ENCODE measurements at regions not wholly inside any gene's neighbourhood (a gene's known extent, or its start where the extent isn't known, plus 50 kb on each side); places are given as distances from the start of the nearest gene placed in this dataset.

GRCh38 chr3:150098621-150099020, 127.9 kb upstream of the PFN2 start:
- TF ChIP-seq POLR2A (IDR thresholded peaks at IDR 0.05) (no peak), CTCF (IDR thresholded peaks at IDR 0.05) (no peak)
